ENCODE measurements at regions not wholly inside any gene's neighbourhood (a gene's known extent, or its start where the extent isn't known, plus 50 kb on each side); places are given as distances from the start of the nearest gene placed in this dataset.

GRCh38 chr2:198645816-198646215 is 811.9 kb downstream of the SATB2 start:
- TF ChIP-seq CTCF (IDR thresholded peaks at IDR 0.05; ENCODE audit: low read depth, low read length), result no peak
- no peak for DNase-seq (ENCODE audit: low read depth in 2 of 2)
- no peak overlapping the region for H3K4me3 ChIP-seq (replicated peaks in 1 of 2; ENCODE audit: low read depth in 2 of 2, low read length in 2 of 2)

GRCh38 chr2:198641161-198641560 is 816.6 kb downstream of the SATB2 start:
- TF ChIP-seq CTCF (IDR thresholded peaks at IDR 0.05; ENCODE audit: low read depth, low read length), result no peak
- DNase-seq (ENCODE audit: low read depth in 2 of 2), result no peak
- H3K4me3 ChIP-seq (replicated peaks in 1 of 2; ENCODE audit: low read depth in 2 of 2, low read length in 2 of 2), result no peak overlapping the region

GRCh38 chr2:198640463-198640862 is 817.3 kb downstream of the SATB2 start:
- DNase-seq (ENCODE audit: low read depth in 2 of 2), result no peak
- H3K4me3 ChIP-seq (replicated peaks in 1 of 2; ENCODE audit: low read depth in 2 of 2, low read length in 2 of 2), result no peak overlapping the region
- no peak for TF ChIP-seq CTCF (IDR thresholded peaks at IDR 0.05; ENCODE audit: low read depth, low read length)

- no peak for DNase-seq (ENCODE audit: low read depth in 2 of 2)
Observed at GRCh38 chr2:198639580-198639979, 818.2 kb downstream of the SATB2 start.

GRCh38 chr2:198638577-198638976 is 819.2 kb downstream of the SATB2 start:
- TF ChIP-seq CTCF (IDR thresholded peaks at IDR 0.05; ENCODE audit: low read depth, low read length), result no peak
- no peak overlapping the region for H3K4me3 ChIP-seq (replicated peaks in 1 of 2; ENCODE audit: low read depth in 2 of 2, low read length in 2 of 2)
- DNase-seq (ENCODE audit: low read depth in 2 of 2), result no peak

More at GRCh38 chr2:198639580-198639979, 818.2 kb downstream of the SATB2 start:
- no peak overlapping the region for H3K4me3 ChIP-seq (replicated peaks in 1 of 2; ENCODE audit: low read depth in 2 of 2, low read length in 2 of 2)
- TF ChIP-seq CTCF (IDR thresholded peaks at IDR 0.05; ENCODE audit: low read depth, low read length), result no peak

- H3K4me3 ChIP-seq (replicated peaks in 1 of 2; ENCODE audit: low read depth in 2 of 2, low read length in 2 of 2), result no peak overlapping the region
- DNase-seq (ENCODE audit: low read depth in 2 of 2), result no peak
- no peak for TF ChIP-seq CTCF (IDR thresholded peaks at IDR 0.05; ENCODE audit: low read depth, low read length)
Observed at GRCh38 chr2:198630384-198630783, 826.0 kb downstream of the PLCL1 start.

GRCh38 chr2:198628596-198628995 is 824.2 kb downstream of the PLCL1 start:
- no peak for DNase-seq (ENCODE audit: low read depth in 2 of 2)
- no peak for TF ChIP-seq CTCF (IDR thresholded peaks at IDR 0.05; ENCODE audit: low read depth, low read length)
- H3K4me3 ChIP-seq (replicated peaks in 1 of 2; ENCODE audit: low read depth in 2 of 2, low read length in 2 of 2), result no peak overlapping the region
